ENCODE measurements at regions not wholly inside any gene's neighbourhood (a gene's known extent, or its start where the extent isn't known, plus 50 kb on each side); places are given as distances from the start of the nearest gene placed in this dataset.

DNA sequence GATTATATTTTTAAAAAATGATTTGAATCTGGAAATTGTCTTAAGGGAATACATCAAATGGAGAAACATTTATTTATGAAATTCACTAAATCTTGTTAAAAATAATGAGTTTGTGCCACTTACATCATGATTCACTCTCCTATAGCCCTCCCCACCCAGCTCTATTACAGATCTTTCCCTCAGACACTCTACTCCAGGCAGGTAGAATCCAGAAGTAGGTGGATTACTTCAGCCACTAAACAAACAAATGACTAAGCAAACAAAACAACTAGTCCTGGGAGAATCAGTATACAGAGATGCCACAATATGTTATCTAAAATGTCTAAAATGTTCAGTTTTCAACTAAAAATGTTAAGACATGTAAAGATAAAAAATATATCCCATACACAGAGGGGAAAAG, 608.1 kb upstream of the UBE2E2 start:
- TF ChIP-seq, protein P1, sequence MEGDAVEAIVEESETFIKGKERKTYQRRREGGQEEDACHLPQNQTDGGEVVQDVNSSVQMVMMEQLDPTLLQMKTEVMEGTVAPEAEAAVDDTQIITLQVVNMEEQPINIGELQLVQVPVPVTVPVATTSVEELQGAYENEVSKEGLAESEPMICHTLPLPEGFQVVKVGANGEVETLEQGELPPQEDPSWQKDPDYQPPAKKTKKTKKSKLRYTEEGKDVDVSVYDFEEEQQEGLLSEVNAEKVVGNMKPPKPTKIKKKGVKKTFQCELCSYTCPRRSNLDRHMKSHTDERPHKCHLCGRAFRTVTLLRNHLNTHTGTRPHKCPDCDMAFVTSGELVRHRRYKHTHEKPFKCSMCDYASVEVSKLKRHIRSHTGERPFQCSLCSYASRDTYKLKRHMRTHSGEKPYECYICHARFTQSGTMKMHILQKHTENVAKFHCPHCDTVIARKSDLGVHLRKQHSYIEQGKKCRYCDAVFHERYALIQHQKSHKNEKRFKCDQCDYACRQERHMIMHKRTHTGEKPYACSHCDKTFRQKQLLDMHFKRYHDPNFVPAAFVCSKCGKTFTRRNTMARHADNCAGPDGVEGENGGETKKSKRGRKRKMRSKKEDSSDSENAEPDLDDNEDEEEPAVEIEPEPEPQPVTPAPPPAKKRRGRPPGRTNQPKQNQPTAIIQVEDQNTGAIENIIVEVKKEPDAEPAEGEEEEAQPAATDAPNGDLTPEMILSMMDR (conservative IDR thresholded peaks at IDR 0.05; ENCODE audit: low read depth, low read length) = no peak
- no peak for TF ChIP-seq EZH2 (IDR thresholded peaks at IDR 0.05; ENCODE audit: borderline replicate concordance, low read depth, low read length, poor library complexity, severe bottlenecking)
